ACHN (cell line): ENCODE measurements at regions not wholly inside any gene's neighbourhood (a gene's known extent, or its start where the extent isn't known, plus 50 kb on each side); places are given as distances from the start of the nearest gene placed in this dataset.

Experiments
- DNase-seq: peaks from one replicate; pipeline ENCODE4 v3.0.0-alpha.2; 2015
- in situ Hi-C: cut with HindIII; loops from 2 replicates; pipeline ENCODE4 v1.10.0; 2017; ENCODE audit warnings: low sequenced_read_pairs, low pct_ligation_motif_present, low pct_unique_long_range_greater_than_20kb

DNA sequence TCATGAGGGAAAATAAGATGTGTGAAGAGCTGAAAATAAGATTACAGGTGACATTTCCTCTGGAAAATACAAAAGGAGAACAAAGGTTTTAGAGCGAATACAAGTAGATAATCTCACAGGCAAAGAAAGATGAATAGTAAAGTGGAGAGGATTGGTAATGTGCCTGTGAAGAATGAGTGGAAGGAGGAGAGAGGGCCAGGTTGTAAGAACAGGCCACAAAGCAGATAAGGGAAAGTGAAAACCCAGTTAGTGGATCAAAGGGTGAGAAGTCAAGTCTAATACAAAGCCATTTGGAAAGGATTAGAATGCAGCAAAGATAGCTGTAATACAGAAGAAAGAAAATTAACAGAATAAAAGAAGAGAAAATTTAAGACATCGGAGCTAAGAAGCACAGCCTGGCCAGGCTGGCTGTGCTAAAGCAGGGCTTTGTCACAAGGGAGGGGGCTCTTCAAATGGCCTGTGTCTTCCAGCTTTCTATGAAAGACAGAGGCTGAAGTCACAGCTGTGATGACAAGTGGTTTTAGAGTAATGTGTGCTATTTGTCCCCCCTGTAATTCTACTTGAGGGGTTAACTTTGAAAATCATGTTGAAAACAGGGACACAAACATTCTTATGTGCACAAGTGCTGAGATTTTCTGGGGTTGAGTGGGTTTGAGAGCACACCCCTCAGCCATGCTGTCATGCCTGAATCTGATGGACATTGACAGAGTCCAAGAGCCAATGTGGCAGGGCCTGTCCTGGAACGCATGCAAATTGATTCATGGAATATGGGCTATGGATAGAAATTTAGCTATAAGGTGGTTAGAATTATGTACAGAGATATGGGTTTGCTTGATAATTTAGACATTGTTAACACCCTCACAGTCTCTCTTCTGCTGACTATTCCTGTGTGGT, 344.5 kb upstream of the NAV3 start:
- in situ Hi-C loops = no loop called here
- no peak for DNase-seq

DNA sequence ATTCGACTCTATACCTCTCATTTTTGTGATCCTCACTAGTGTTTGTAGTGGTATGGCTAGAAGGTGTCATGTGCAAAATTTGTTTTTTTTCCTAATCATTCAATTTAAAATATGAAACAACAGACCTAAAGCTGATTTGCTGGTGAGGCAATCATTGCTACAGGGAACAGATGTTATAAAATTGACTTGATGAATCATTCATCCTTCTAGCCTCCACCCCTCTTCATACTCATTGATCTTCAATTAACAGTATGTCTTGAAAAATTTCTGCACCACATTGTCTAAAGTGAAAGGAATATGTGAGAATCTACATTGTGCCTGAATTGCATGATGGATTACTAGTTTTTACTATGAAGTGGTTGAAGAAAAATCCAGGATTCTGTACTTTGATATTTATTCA, 349.0 kb upstream of the NAV3 start:
- in situ Hi-C loops = no loop called here
- no peak for DNase-seq

DNA sequence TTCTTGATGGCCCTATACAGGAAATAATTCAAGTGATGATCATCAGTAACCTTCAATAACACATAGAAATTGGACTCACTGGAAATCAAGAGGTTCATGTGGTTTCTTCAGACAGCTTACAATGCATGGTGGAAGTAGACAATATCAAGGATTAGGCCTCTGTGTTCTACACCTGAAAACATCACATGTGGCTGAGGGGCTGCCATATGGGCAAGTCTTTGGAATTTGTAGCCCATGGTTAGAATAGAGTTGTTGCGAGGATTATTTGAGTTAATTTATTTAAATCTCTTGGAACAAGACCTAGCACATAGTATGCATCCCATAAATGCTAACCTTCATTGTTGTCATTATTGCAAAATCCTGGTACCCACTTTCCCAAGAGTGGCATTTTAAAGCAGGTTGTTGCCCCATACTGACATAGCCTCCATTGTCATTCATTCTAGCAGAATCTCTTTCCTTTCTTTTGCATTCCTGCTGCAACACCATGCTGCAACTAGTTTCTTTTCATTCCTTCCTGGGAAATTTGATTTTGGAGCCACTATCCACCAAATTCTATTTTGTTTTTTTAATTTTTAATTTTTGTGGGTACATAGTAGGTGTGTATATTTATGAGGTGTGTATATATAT, 352.7 kb upstream of the NAV3 start:
- no peak for DNase-seq
- in situ Hi-C loops = no loop called here

DNA sequence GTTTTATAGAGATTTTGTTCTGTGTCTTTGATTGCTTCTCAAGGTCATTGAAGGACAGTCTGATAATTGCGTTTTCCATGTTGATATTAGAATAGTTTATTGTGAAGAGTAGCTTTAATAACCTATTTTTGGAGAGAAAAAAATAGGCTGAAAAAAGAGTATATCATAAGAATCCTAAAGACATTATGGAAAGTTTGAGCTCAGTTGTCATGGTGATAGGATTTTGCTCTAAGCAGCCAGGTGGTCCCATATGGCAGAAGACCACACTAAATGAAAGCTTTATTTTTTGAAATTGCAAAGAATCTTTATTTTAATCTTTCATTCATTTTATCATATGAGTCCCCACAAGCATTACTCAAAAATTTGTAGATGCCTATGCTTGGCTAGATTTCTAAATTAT, 358.9 kb upstream of the NAV3 start:
- DNase-seq = no peak
- in situ Hi-C loops = no loop called here

DNA sequence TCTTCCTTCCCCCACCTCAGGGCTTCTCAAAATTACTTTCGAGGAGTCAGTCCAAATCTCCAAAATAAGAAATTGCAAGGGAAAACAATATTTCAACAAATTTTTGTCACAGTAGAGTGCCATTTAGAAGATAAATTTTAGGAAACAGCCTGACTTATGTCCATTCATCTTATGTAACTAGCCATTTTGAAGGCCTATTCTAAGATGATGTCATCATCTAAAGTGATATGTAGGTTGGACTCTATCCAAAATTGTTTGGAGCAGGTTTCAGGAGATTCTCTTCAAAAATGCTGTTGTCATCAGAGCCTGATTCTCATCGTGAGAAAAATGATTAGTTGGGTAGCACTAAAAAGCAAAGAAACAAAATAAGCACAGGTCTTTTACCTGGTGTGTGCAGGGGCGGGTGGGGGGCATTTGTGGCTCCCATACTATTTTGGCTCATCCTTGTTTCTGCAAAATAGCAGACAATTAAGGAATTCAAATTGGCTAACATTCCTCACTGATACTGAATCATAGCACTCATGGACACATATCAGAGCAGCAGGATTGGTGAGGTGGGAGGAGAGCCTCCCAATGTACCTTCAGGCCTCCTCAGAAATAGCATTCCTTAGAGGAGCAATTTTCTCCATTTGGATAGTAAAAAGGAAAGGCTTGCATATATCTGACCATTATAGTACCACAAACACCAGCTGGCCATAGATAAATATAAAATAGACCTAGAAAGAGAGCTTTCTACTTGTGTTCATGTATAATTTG, 360.9 kb upstream of the NAV3 start:
- no peak for DNase-seq
- in situ Hi-C loops = no loop called here

DNA sequence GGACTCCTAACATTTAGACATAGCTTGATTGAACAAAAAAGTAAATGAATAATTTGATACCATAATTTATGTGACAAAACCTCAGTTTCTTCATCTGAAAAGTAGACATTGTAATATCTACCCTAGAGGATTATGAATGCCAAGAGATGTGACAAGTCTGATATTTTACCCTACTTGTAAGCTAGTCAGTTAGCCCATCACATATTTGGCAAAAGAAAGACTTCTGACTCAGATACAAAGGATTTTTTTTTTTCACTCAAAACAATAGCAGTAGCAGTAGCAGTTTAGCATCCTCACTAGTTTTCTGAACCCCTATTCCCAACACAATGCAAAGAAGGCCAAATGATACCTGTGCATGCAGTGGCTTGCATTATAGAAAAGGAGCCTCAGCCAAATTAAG, 377.3 kb upstream of the E2F7 start:
- in situ Hi-C loops = no loop called here
- no peak for DNase-seq

DNA sequence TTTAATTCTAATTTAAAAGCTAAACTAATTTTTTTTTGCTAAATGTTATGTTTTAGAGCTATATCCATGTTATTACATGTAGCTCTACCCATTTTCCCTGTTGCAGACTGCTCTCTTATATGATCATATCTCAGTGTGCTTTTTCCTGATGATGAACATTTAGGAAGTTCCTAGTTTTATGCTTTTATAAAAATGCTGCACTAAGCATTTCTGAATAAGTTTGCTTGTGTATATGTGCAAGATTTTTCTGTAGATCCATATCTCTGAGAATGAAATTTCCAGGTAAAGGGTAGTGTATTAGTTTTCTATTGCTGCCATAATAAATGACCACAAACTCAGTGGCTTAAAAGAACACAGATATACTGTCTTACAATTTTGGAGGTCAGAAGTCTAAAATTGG, 374.4 kb upstream of the E2F7 start:
- DNase-seq = no peak
- in situ Hi-C loops = no loop called here

DNA sequence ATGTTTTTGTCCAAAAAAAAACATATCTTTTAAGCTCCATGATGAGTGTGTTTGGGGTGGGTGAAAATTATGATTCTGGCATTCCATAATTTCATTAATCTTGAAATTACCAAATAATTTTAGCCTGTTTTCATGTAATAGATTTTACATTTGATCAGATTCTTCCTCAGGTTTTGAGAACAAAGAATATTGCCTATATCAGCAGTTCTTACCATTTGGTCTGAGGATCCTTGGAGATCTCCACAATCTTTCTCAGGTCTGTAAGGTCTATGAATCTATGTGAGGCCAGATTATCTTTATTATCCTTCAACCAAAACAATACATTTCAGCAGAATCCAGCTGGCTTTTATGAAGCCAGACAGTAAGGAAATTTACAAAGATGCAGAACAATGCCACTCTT, 373.3 kb upstream of the E2F7 start:
- no peak for DNase-seq
- in situ Hi-C loops = no loop called here

DNA sequence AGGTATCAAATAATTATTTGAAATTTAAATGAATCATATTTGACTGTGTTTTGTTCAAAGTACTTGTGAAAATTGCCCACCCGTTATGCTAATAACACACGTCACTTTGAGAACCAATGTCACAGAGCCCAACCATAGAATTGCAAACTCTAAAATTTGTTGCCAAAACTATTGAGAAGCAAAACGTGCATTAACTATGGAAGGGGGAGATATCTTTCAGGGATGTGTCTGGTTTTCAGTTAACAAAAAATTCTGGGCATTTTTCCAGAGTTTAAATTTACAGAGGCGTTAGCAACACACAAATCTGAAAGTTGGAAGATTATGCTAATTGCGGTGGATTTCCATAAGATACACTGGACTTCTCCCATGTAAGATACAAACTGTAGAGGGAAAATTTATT, 371.8 kb upstream of the E2F7 start:
- in situ Hi-C loops = no loop called here
- DNase-seq = no peak

DNA sequence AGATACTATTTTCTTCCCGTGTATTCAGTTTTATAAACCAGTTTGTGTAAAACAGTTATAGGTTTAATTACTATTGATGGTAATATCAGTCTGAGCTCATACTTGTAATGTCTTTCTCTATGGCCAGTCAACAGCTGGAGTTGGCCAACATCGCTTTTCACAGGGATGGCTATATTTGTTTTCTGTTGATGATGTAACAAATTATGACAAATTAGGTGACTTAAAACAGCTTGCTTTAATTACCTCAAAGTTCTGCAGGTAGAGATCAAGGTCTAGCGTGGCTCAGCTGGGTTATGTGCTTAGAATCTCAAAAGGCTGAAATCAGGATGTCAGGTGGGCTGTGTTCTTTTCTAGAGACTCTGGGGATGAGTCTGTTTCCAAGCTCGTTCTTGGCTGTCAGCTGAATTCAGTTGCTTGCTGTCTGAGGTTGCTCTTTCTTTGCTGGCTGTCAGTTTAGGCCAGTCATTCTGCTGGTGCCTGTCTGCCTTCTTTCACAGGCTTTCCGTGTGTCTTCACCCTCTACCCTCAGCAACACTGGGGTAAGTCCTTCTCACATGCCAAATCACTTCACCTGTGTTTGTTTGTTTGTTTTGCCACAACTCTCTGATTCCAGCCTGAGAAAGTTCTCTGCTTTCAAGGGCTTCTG, 370.2 kb upstream of the E2F7 start:
- DNase-seq = no peak
- in situ Hi-C loops = no loop called here

DNA sequence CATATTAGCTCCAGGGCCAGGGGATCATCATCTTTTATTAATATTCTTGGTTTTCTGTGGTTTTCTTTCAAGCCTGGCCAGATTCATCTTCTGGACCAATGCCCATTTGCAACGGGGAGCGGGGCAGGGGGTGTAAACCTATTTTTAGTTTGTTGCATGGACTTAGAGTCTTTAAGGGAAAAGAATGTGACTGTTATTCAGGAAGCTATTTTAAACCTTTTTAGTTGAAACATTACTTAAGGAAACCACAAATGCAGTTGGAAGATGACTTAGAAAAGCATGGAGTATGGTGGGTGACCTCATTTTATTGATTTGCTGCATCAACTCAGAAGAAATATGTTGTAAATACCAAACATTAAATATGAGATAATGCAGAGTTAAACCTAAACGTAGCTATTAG, 368.4 kb upstream of the E2F7 start:
- DNase-seq = no peak
- in situ Hi-C loops = no loop called here

DNA sequence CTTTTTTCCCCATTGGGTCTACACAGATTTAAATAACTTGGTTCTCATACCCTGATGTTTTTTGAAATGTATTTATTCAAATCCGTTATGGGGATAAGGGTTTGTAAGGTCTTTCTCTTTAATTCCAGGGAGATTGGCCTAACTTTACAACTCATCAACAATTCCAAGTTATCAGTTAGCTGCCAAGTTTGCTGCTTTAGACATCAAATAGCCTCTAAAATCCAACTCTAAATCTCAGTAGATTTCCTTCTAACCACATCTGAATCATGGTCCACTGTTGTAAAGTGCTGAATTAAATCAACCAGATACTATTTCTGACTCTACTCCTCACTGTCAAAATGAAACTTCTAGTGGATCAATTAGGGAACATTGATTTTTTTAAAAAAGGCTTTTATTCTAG, 364.1 kb upstream of the E2F7 start:
- DNase-seq = no peak

DNA sequence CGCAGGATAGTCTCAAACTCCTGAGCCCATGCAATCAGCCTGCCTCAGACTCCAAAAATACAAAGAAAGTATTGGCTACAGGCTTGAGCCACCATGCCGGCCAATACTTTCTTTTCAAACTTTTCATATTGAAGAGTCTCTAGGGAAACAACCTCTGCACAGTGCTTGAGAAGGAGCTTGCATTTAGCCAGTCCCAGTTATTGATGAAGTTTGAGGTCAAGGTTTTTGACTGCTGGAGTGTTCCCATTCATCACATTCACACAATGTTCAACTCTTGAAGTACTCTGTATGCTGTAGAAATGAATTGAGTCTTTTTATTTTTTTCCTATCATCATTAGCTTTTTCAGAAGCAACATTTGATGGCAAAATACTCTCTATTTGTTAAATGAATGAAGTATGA, 355.8 kb upstream of the E2F7 start:
- in situ Hi-C loops = no loop called here
- DNase-seq = no peak

More for the DNA sequence above, 364.1 kb upstream of the E2F7 start:
- in situ Hi-C loops = no loop called here

DNA sequence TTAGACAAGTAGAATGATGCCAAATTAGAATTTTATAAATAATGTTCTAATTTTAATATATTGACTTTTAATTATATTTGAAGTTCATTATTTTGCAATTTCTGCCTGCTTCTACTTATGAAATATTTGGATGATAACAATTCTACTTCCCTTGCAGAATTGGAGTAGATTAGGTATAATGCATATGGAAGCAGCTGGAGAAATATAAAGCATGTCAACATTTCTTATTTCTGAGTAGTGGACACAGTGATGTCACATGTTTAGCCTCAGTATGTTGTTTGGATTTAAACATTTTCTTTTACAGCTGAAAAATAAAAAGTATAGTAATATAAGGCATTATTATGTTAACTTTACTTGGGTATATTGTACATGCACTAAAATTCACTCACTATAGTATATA, 344.2 kb upstream of the E2F7 start:
- in situ Hi-C loops = no loop called here
- no peak for DNase-seq

DNA sequence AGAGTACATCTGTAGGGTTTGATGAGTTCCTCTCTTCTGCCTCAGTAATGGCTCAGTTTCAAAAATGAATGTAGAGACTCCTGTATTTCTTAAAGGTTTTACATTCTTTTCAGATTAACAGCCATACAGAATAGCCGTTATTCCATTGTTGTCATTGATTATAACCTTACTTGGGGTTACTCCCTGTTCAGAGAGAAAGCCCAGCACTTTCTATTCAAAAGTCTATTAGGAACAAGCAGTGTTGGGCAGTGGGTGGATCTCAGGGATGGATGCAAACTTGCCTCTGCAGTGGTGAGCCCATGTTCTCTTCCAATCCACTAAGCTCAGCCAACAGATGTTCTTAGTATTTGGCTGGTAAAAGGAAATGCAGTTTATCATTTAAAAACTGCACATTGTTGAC, 342.6 kb upstream of the E2F7 start:
- no peak for DNase-seq
- in situ Hi-C loops = no loop called here

DNA sequence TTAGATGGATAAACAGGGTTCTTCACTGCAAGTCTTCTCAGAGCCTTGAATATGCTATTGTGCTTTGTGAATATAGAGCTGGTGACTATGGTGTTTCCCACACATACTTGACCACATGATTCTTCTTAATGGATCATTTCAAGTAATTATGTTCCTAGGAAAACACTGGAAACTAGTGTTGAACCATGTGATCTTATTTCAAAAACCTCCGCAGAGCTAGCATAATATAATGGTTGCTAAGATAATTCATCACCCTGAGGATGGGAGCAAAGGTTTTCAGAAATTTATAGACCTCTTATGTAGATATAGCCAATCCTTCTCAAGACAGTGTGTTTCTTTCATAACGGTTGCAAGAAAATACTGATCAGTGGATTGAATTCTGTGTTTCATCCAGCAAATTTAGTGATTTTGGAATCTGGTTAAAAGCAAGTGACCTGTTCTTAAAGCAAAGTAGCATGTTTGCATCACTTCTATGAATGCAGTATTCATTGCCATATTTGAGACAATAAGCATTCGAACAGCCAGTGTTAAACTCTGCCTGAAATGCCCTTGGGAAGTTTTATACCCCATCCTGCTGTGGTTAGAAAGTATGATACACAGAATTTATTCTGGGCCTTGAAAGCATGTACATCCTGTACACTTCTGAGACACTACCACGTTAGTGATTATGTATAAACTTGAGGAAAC, 341.0 kb upstream of the E2F7 start:
- in situ Hi-C loops = no loop called here
- no peak for DNase-seq

DNA sequence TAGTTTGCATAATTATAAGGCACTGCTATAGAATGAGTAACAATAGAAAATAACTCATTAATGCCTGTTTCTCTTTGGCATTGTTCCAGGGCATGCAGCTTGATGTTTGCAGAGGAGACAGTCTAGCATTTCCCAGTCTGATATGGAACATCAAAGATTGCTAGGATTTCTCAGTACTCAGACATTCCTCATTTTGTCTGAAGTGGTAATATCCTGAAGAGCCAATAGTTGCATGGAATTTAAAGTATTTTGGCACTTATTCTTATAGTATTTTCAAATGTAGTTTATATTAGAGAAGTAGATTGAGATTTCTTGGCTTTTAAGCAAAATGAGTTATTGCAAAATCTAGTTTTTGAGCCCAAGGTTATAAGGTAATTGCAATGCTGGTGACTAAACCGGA, 337.3 kb upstream of the E2F7 start:
- in situ Hi-C loops = no loop called here
- no peak for DNase-seq

DNA sequence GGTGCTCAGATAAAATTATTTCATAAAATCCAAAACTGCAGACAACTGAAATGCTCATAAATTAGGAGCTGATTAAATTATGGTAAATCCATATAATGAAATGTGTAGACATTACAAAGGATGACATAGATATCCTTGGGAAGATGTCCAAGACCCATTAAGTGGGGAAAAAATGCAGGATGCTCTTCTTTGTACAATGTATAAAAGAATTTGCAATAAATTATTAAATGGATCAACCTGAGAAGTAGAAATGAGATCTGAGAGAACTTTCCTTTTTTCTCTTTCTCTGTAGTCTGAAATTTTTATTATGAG, 336.4 kb upstream of the E2F7 start:
- in situ Hi-C loops = no loop called here
- DNase-seq = no peak
